Stimulated activated CD8-positive, alpha-beta memory T cell treated with anti-CD3 and anti-CD28 coated beads, Interleukin-2, amount 100 ng/mL, for 48 hours (primary cell): ENCODE measurements at regions not wholly inside any gene's neighbourhood (a gene's known extent, or its start where the extent isn't known, plus 50 kb on each side); places are given as distances from the start of the nearest gene placed in this dataset.
"Not testable (repeated sequence)": the region's sequence is repeated elsewhere in the genome, so short reads cannot be mapped to it uniquely, and the experiment has no call there.

Experiments
- DNase-seq, 2 donors: peaks; one replicate each; pipeline ENCODE4 v3.0.0-alpha.2; 2020; ENCODE audit warnings: low read depth in 2 of 2

GRCh38 chr1:213417225-213417820 lies 366.3 kb downstream of the RPS6KC1 start:
- no peak for DNase-seq

- DNase-seq = no peak
These were observed 366.8 kb downstream of the RPS6KC1 start for GRCh38 chr1:213417846-213418245.

GRCh38 chr1:213418268-213419071 lies 367.4 kb downstream of the RPS6KC1 start:
- no peak for DNase-seq

- DNase-seq = no peak
These were observed 368.5 kb downstream of the RPS6KC1 start for GRCh38 chr1:213419401-213420030.

- DNase-seq = not testable (repeated sequence)
These were observed 370.1 kb downstream of the RPS6KC1 start for GRCh38 chr1:213421178-213421577.

GRCh38 chr1:213423041-213423440 lies 372.0 kb downstream of the RPS6KC1 start:
- DNase-seq = no peak

- no peak for DNase-seq
These were observed 372.6 kb downstream of the RPS6KC1 start for GRCh38 chr1:213423605-213424004.

- no peak for DNase-seq
These were observed 374.5 kb downstream of the RPS6KC1 start for GRCh38 chr1:213425376-213426030.

- DNase-seq = no peak
These were observed 378.6 kb downstream of the RPS6KC1 start for GRCh38 chr1:213429642-213430041.

- no peak for DNase-seq
These were observed 384.7 kb downstream of the RPS6KC1 start for GRCh38 chr1:213435715-213436114.

GRCh38 chr1:213438339-213438738 lies 387.3 kb downstream of the RPS6KC1 start:
- no peak for DNase-seq

- no peak for DNase-seq
These were observed 388.7 kb downstream of the RPS6KC1 start for GRCh38 chr1:213439703-213440102.

- DNase-seq = no peak
These were observed 389.7 kb downstream of the RPS6KC1 start for GRCh38 chr1:213440766-213441165.

- no peak for DNase-seq
These were observed 392.4 kb downstream of the RPS6KC1 start for GRCh38 chr1:213443415-213443814.

- DNase-seq = no peak
These were observed 393.2 kb downstream of the RPS6KC1 start for GRCh38 chr1:213444224-213444623.

GRCh38 chr1:213446496-213446895 lies 395.5 kb downstream of the RPS6KC1 start:
- no peak for DNase-seq

- DNase-seq = no peak
These were observed 397.3 kb downstream of the RPS6KC1 start for GRCh38 chr1:213448360-213448759.

- DNase-seq = no peak
These were observed 397.7 kb downstream of the RPS6KC1 start for GRCh38 chr1:213448776-213449175.

- no peak for DNase-seq
These were observed 401.5 kb downstream of the RPS6KC1 start for GRCh38 chr1:213452501-213452900.

- DNase-seq = no peak
These were observed 406.1 kb downstream of the RPS6KC1 start for GRCh38 chr1:213457186-213457585.

GRCh38 chr1:213457733-213458132 lies 406.7 kb downstream of the RPS6KC1 start:
- DNase-seq = no peak

- not testable (repeated sequence) for DNase-seq
These were observed 411.3 kb downstream of the RPS6KC1 start for GRCh38 chr1:213462374-213462773.
